ENCODE measurements at regions not wholly inside any gene's neighbourhood (a gene's known extent, or its start where the extent isn't known, plus 50 kb on each side); places are given as distances from the start of the nearest gene placed in this dataset.

DNA sequence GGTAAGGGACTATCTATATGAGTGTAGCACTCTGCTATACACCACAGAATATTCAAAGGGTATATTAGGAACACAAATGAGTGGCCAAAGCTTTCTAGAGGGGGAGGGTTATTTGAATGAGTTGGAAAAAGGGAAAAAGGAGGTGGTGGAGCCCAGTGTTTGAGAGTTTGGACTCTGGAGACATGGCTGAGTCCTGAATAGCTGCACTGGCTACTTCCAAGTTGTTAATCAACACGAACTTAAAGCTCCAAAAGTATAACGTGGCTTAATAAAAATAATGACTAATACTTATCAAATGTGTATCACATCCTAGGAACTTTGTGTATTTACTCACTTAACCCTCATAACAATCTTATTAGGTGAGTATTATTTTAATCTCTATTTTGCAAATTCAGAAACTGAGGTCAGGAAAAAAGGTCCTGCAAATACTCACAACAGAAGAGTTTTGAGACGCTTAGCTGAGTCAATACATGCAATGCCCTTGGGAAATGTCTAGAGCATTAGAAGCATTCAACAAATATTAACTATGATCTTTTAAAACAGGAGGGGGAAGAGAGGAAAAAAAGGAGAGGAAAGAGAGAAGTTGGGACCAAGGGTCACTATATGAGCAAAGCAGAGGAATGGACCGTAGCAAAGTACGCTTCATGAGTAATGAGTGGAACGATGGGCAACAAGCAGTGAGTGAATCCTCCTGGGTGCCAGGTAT, 189.5 kb upstream of the HMGA2 start:
- TF ChIP-seq, protein P1, sequence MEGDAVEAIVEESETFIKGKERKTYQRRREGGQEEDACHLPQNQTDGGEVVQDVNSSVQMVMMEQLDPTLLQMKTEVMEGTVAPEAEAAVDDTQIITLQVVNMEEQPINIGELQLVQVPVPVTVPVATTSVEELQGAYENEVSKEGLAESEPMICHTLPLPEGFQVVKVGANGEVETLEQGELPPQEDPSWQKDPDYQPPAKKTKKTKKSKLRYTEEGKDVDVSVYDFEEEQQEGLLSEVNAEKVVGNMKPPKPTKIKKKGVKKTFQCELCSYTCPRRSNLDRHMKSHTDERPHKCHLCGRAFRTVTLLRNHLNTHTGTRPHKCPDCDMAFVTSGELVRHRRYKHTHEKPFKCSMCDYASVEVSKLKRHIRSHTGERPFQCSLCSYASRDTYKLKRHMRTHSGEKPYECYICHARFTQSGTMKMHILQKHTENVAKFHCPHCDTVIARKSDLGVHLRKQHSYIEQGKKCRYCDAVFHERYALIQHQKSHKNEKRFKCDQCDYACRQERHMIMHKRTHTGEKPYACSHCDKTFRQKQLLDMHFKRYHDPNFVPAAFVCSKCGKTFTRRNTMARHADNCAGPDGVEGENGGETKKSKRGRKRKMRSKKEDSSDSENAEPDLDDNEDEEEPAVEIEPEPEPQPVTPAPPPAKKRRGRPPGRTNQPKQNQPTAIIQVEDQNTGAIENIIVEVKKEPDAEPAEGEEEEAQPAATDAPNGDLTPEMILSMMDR (IDR thresholded peaks at IDR 0.05), result no peak
- TF ChIP-seq EP300 (IDR thresholded peaks at IDR 0.05), result no peak
- TF ChIP-seq POLR2A (IDR thresholded peaks at IDR 0.05), result no peak

All from sigmoid colon (tissue), 4 donors.